Neural progenitor cell (in vitro differentiated cells): ENCODE measurements at regions not wholly inside any gene's neighbourhood (a gene's known extent, or its start where the extent isn't known, plus 50 kb on each side); places are given as distances from the start of the nearest gene placed in this dataset.

Experiments
- DNase-seq: peaks from one replicate; pipeline ENCODE4 v3.0.0-alpha.2; 2016; ENCODE audit warnings: low spot score
- H2AFZ ChIP-seq: fragments of 200-600 bp; sonication (generic); replicated peaks from 2 replicates; pipeline ENCODE4 v1.6.1; 2016; ENCODE audit warnings: antibody characterized with exemption
- H3F3A ChIP-seq: fragments of 200-600 bp; sonication (generic); 2 replicates; pipeline ENCODE4 v1.6.1; 2016; ENCODE audit warnings: antibody characterized with exemption, low read depth
- H3K27ac ChIP-seq: fragments of 200-600 bp; sonication (generic); 2 replicates; pipeline ENCODE4 v1.5.1; 2016; ENCODE audit warnings: mild to moderate bottlenecking
- H3K27me3 ChIP-seq: fragments of 200-600 bp; sonication (generic); 2 replicates; pipeline ENCODE4 v1.6.1; 2016; ENCODE audit warnings: mild to moderate bottlenecking, moderate library complexity
- H3K36me3 ChIP-seq: fragments of 200-600 bp; sonication (generic); 2 replicates; pipeline ENCODE4 v1.5.1; 2016
- H3K4me1 ChIP-seq: fragments of 200-600 bp; sonication (generic); 2 replicates; pipeline ENCODE4 v1.6.1; 2016; ENCODE audit warnings: mixed run types
- H3K4me2 ChIP-seq: fragments of 200-600 bp; sonication (generic); 2 replicates; pipeline ENCODE4 v1.6.1; 2016
- H3K4me3 ChIP-seq: fragments of 200-600 bp; sonication (generic); 2 replicates; pipeline ENCODE4 v1.5.1; 2016
- H3K79me2 ChIP-seq: fragments of 200-600 bp; sonication (generic); 2 replicates; pipeline ENCODE4 v1.6.1; 2016; ENCODE audit warnings: low read depth
- H3K9ac ChIP-seq: fragments of 200-600 bp; sonication (generic); 2 replicates; pipeline ENCODE4 v1.6.1; 2016
- H3K9me3 ChIP-seq: fragments of 200-600 bp; sonication (generic); 2 replicates; pipeline ENCODE4 v1.5.1; 2016; ENCODE audit warnings: low read depth
- H4K20me1 ChIP-seq: fragments of 200-600 bp; sonication (generic); 2 replicates; pipeline ENCODE4 v1.6.1; 2016; ENCODE audit warnings: low read depth
- H3K27ac Mint-ChIP-seq: 3 replicates; pipeline ENCODE4 v1.8.0; 2021; ENCODE audit warnings: mixed read lengths
- H3K27me3 Mint-ChIP-seq: 2 replicates; pipeline ENCODE4 v1.8.0; 2022; ENCODE audit warnings: low read depth, mild to moderate bottlenecking, inconsistent platforms, moderate library complexity, mixed read lengths; ENCODE audit not compliant: insufficient read depth
- H3K36me3 Mint-ChIP-seq: 3 replicates; pipeline ENCODE4 v1.8.0; 2021; ENCODE audit warnings: mixed read lengths
- H3K4me1 Mint-ChIP-seq: 3 replicates; pipeline ENCODE4 v1.8.0; 2021; ENCODE audit warnings: mixed read lengths
- H3K4me3 Mint-ChIP-seq: 3 replicates; pipeline ENCODE4 v1.8.0; 2021; ENCODE audit warnings: mild to moderate bottlenecking, moderate library complexity, mixed read lengths
- H3K9me3 Mint-ChIP-seq: 3 replicates; pipeline ENCODE4 v1.8.0; 2020; ENCODE audit warnings: mixed read lengths
- CTCF ChIP-seq: fragments of 200-600 bp; sonication (generic); IDR thresholded peaks from 2 replicates; pipeline ENCODE4 v1.5.1; 2017; ENCODE audit warnings: antibody characterized with exemption, mild to moderate bottlenecking
- EZH2 ChIP-seq: fragments of 200-600 bp; sonication (generic); IDR thresholded peaks from 2 replicates; pipeline ENCODE4 v1.6.1; 2017; ENCODE audit warnings: antibody characterized with exemption, mild to moderate bottlenecking, moderate library complexity
- EZH2phosphoT487 ChIP-seq: fragments of 200-600 bp; sonication (generic); IDR thresholded peaks from 2 replicates; pipeline ENCODE4 v1.6.1; 2017; ENCODE audit warnings: antibody characterized with exemption

DNA sequence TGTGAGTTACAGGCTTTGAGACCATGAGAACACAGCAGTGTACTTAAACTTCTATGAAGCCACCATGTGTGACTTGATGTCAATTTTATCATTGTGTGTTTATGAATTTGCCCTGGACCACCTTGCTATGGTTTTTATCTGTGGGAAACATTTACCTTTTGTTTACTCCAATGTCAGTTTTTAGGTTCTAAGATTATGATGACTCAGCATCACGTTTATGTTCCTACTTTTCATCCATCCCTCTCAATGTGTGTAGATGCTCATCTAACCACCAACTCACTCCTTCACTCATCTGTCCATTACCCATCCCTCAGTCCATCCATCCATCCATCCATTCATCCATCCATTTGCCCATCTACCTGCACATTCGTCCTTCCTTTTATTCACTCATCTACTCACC is 338.8 kb downstream of the MIAT start:
- H3K4me2 ChIP-seq = no peak overlapping the region
- H3K9ac ChIP-seq = no peak overlapping the region
- no peaks in the 10 kb centered on the region for H3K36me3 ChIP-seq
- no peaks in the 10 kb centered on the region for H3K79me2 ChIP-seq
- Mint-ChIP-seq H3K36me3 (no peaks in the 10 kb centered on the region), H3K4me1 (peaks cover 13% of the 10 kb centered on the region), H3K4me3 (no peak overlapping the region), H3K27ac (no peak overlapping the region), H3K9me3 (no peaks in the 10 kb centered on the region), H3K27me3 (peaks cover 8% of the 10 kb centered on the region)
- TF ChIP-seq EZH2 = no peak
- TF ChIP-seq EZH2phosphoT487 = no peak
- TF ChIP-seq CTCF = no peak
- no peaks in the 10 kb centered on the region for H3K4me1 ChIP-seq
- no peaks in the 10 kb centered on the region for H3K27me3 ChIP-seq
- no peaks in the 10 kb centered on the region for H4K20me1 ChIP-seq
- H3K9me3 ChIP-seq = no peaks in the 10 kb centered on the region
- H3K4me3 ChIP-seq = no peak overlapping the region
- H3K27ac ChIP-seq = no peak overlapping the region
- H3F3A ChIP-seq = no peaks in the 10 kb centered on the region
- H2AFZ ChIP-seq = no peak overlapping the region
- no peak for DNase-seq

DNA sequence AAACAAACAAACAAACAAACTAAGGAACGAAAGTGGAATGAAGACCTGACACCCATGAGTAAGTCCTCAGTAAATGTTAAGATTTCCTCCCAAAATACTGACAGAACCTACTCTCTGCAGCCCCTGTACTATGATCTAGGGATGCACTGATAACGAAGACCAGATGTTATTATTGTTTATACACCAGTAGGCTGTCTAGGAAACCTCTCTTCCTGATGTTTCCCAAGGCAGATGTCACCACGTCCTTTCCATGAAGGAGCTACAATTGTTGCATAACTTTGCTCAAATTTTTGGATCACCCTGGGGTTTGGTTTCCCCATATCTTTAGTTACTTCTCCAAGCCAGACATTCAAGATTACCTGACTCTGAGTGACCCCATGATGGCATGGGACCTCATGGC is 340.7 kb downstream of the MIAT start:
- Histone ChIP-seq H3K4me1 (peaks cover 9% of the 10 kb centered on the region), H3F3A (no peaks in the 10 kb centered on the region), H3K27me3 (no peaks in the 10 kb centered on the region), H3K4me2 (no peak overlapping the region), H3K27ac (no peak overlapping the region), H3K9me3 (no peaks in the 10 kb centered on the region), H3K79me2 (no peaks in the 10 kb centered on the region), H3K4me3 (no peak overlapping the region), H2AFZ (no peak overlapping the region), H3K36me3 (no peaks in the 10 kb centered on the region), H3K9ac (no peak overlapping the region), H4K20me1 (no peaks in the 10 kb centered on the region)
- peaks cover 20% of the 10 kb centered on the region for H3K4me1 Mint-ChIP-seq
- H3K9me3 Mint-ChIP-seq = no peaks in the 10 kb centered on the region
- DNase-seq = no peak
- H3K27me3 Mint-ChIP-seq = peaks cover 8% of the 10 kb centered on the region
- no peak overlapping the region for H3K4me3 Mint-ChIP-seq
- no peaks in the 10 kb centered on the region for H3K36me3 Mint-ChIP-seq
- H3K27ac Mint-ChIP-seq = no peak overlapping the region
- no peak for TF ChIP-seq EZH2
- TF ChIP-seq CTCF = no peak

- no peaks in the 10 kb centered on the region for H3K9me3 Mint-ChIP-seq
- no peak for TF ChIP-seq EZH2
- TF ChIP-seq EZH2phosphoT487 = no peak
- no peak for TF ChIP-seq CTCF
- H3K36me3 Mint-ChIP-seq = no peaks in the 10 kb centered on the region
- no peaks in the 10 kb centered on the region for H3K79me2 ChIP-seq
- no peaks in the 10 kb centered on the region for H3K36me3 ChIP-seq
- no peak overlapping the region for H2AFZ ChIP-seq
- no peaks in the 10 kb centered on the region for H3K27me3 ChIP-seq
- peaks cover 26% of the 10 kb centered on the region for H3K4me1 Mint-ChIP-seq
- H3K4me2 ChIP-seq = no peak overlapping the region
- H3K27me3 Mint-ChIP-seq = peaks cover 8% of the 10 kb centered on the region
- DNase-seq = no peak
- no peak overlapping the region for H3K27ac ChIP-seq
- H3K4me3 ChIP-seq = no peak overlapping the region
- no peak overlapping the region for H3K4me3 Mint-ChIP-seq
- no peak overlapping the region for H3K27ac Mint-ChIP-seq
- peaks cover 9% of the 10 kb centered on the region for H3K4me1 ChIP-seq
- no peaks in the 10 kb centered on the region for H4K20me1 ChIP-seq
- H3K9me3 ChIP-seq = no peaks in the 10 kb centered on the region
- no peaks in the 10 kb centered on the region for H3F3A ChIP-seq
- H3K9ac ChIP-seq = no peak overlapping the region
Measured at GRCh38 chr22:26998716-26999115, 341.3 kb downstream of the MIAT start.

DNA sequence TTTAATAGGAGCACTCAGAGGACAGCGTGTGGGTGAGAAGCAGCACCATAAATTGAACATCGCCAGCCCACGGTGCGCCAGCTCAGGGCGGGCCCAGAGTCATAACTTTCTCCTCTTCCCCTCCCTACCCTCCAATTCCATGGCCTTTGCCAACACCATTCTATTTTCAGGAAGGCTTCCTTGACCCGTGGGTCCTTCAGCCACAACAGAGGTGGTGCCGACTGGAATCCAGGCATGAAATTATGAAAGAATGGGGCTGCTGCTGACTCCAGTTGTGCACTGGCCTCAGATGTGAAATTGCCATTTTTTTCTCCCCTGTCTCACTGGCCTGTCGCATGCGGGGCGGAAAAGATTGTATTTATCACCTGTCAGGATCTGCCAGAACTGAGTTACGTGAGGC is 345.9 kb downstream of the MIAT start:
- H3F3A ChIP-seq = no peaks in the 10 kb centered on the region
- TF ChIP-seq CTCF = no peak
- no peak for TF ChIP-seq EZH2
- TF ChIP-seq EZH2phosphoT487 = no peak
- peaks cover 35% of the 10 kb centered on the region for H3K4me1 Mint-ChIP-seq
- no peaks in the 10 kb centered on the region for H4K20me1 ChIP-seq
- H3K9me3 Mint-ChIP-seq = no peaks in the 10 kb centered on the region
- no peak overlapping the region for H3K27ac ChIP-seq
- peak overlapping the region; percentile 73 for H3K27ac Mint-ChIP-seq
- H2AFZ ChIP-seq = no peak overlapping the region
- H3K4me3 ChIP-seq = no peak overlapping the region
- H3K4me2 ChIP-seq = no peak overlapping the region
- DNase-seq = no peak
- no peaks in the 10 kb centered on the region for H3K36me3 Mint-ChIP-seq
- H3K79me2 ChIP-seq = no peaks in the 10 kb centered on the region
- H3K4me1 ChIP-seq = peaks cover 9% of the 10 kb centered on the region
- no peaks in the 10 kb centered on the region for H3K9me3 ChIP-seq
- peak overlapping the region; percentile 45 for H3K4me3 Mint-ChIP-seq
- H3K36me3 ChIP-seq = no peaks in the 10 kb centered on the region
- H3K9ac ChIP-seq = no peak overlapping the region
- H3K27me3 Mint-ChIP-seq = peaks cover 2% of the 10 kb centered on the region
- no peaks in the 10 kb centered on the region for H3K27me3 ChIP-seq
